GM12878 (cell line): ENCODE measurements at regions not wholly inside any gene's neighbourhood (a gene's known extent, or its start where the extent isn't known, plus 50 kb on each side); places are given as distances from the start of the nearest gene placed in this dataset.

Experiments
- ATAC-seq: fragments of 200-7000 bp; cut with Tn5 transposase; 3 replicates; pipeline ENCODE4 v1.9.1; 2020; ENCODE audit warnings: mild to moderate bottlenecking, moderate library complexity
- BruUV-seq: library from RNA; stranded (reverse); fragments of 400-500 nt; replicated peaks from 2 replicates; lab custom pipeline; 2021; lab: Mats Ljungman, UMichigan
- CTCF ChIA-PET: fragments of 300-600 bp; sonication (Branson Sonifier 250); formaldehyde crosslinking; extraction: SDS; loops from one replicate; lab custom pipeline; 2021; ENCODE audit warnings: inconsistent platforms; lab: Yijun Ruan, JAX
- POLR2A ChIA-PET: fragments of 350-600 bp; formaldehyde crosslinking; extraction: SDS; loops from one replicate; lab custom pipeline; 2021; ENCODE audit warnings: inconsistent platforms; lab: Charles Lee
- RAD21 ChIA-PET: fragments of 300-600 bp; sonication (Branson Sonifier 250); formaldehyde crosslinking; loops from one replicate; lab custom pipeline; 2023; ENCODE audit warnings: antibody characterized with exemption; ENCODE audit not compliant: unreplicated experiment; lab: Charles Lee
- SMC1A ChIA-PET: fragments of 300-600 bp; sonication (Branson Sonifier 250); formaldehyde crosslinking; loops from one replicate; lab custom pipeline; 2023; ENCODE audit not compliant: unreplicated experiment, uncharacterized antibody; lab: Charles Lee
- DNase-seq: peaks from one replicate; pipeline ENCODE4 v3.0.0-alpha.2; 2011; ENCODE audit warnings: low read depth, low spot score
- FAIRE-seq: peaks from 3 replicates; lab custom pipeline; 2011; peaks lifted over from hg19 to GRCh38; lab: Jason Lieb, UNC
- H2AFZ ChIP-seq: 2 replicates; pipeline ENCODE4 v1.6.0; 2011; ENCODE audit warnings: low read depth, low read length, control low read depth; ENCODE audit not compliant: control insufficient read depth
- H3K27ac ChIP-seq: 2 replicates; pipeline ENCODE4 v1.5.1; 2011; ENCODE audit warnings: control low read depth; ENCODE audit not compliant: control insufficient read depth, insufficient read depth
- H3K27me3 ChIP-seq, 2 experiments: replicated peaks in 1 of 2; 2 replicates each; pipeline versions ENCODE4 v1.6.0 to v1.6.1; 2011; ENCODE audit warnings: low read length in 1 of 2; ENCODE audit not compliant: control insufficient read depth in 2 of 2, insufficient read depth in 2 of 2
- H3K36me3 ChIP-seq, 2 experiments: 2 replicates each; pipeline ENCODE4 v1.5.1; 2011; ENCODE audit warnings: low read length in 1 of 2; ENCODE audit not compliant: control insufficient read depth in 2 of 2, insufficient read depth in 2 of 2
- H3K4me1 ChIP-seq: 2 replicates; pipeline ENCODE4 v1.6.1; 2011; ENCODE audit warnings: mild to moderate bottlenecking, low read length, moderate library complexity, mixed read lengths; ENCODE audit not compliant: control insufficient read depth, insufficient read depth
- H3K4me2 ChIP-seq: 2 replicates; pipeline ENCODE4 v1.6.0; 2011; ENCODE audit warnings: control low read depth; ENCODE audit not compliant: control insufficient read depth, insufficient read depth
- H3K4me3 ChIP-seq: fragments of 200-600 bp; sonication (generic); 2 replicates; pipeline ENCODE4 v1.5.1; 2016
- H3K79me2 ChIP-seq: 2 replicates; pipeline ENCODE4 v1.6.0; 2011; ENCODE audit warnings: low read length; ENCODE audit not compliant: control insufficient read depth, insufficient read depth
- H3K9ac ChIP-seq: 2 replicates; pipeline ENCODE4 v1.8.0; 2011; ENCODE audit warnings: low read length, control low read depth, mixed read lengths; ENCODE audit not compliant: control insufficient read depth, insufficient read depth
- H3K9me3 ChIP-seq: replicated peaks from 3 replicates; pipeline ENCODE4 v1.5.1; 2011; ENCODE audit warnings: mild to moderate bottlenecking, low read length; ENCODE audit not compliant: control insufficient read depth, insufficient read depth
- H4K20me1 ChIP-seq: 2 replicates; pipeline ENCODE4 v1.6.0; 2011; ENCODE audit not compliant: control insufficient read depth, insufficient read depth
- BMI1 ChIP-seq: fragments of 450-650 bp; IDR thresholded peaks from 2 replicates; pipeline ENCODE4 v1.6.1; 2016; ENCODE audit warnings: mild to moderate bottlenecking, moderate library complexity, borderline replicate concordance
- BRCA1 ChIP-seq: IDR thresholded peaks from 2 replicates; pipeline ENCODE4 v1.6.1; 2011; ENCODE audit warnings: low read depth, low read length, improper control_type of control experiment
- NRF1 ChIP-seq: conservative IDR thresholded peaks from 2 replicates; pipeline ENCODE4 v1.6.1; 2011; ENCODE audit warnings: mild to moderate bottlenecking, low read depth, low read length, improper control_type of control experiment
- TARDBP ChIP-seq: IDR thresholded peaks from 2 replicates; pipeline ENCODE4 v1.6.1; 2016; ENCODE audit warnings: borderline replicate concordance
- ZBTB11 ChIP-seq: fragments of 450-650 bp; formaldehyde crosslinking; IDR thresholded peaks from 2 replicates; pipeline ENCODE4 v1.5.0; 2022; ENCODE audit warnings: mild to moderate bottlenecking, missing genetic modification characterization
- ZBTB33 ChIP-seq: fragments of 450-650 bp; IDR thresholded peaks from 2 replicates; pipeline ENCODE4 v1.6.1; 2017; ENCODE audit warnings: mild to moderate bottlenecking
- WGBS: methylation state at CpG from one replicate; pipeline ENCODE4 v1.1.6; 2016; ENCODE audit warnings: low lambda C conversion rate; ENCODE audit not compliant: insufficient replicate concordance, insufficient coverage; ENCODE audit errors: missing lambda C conversion rate; 5-methylcytosine and 5-hydroxymethylcytosine counted together
- in situ Hi-C: fragments of 300-500 bp; cut with MboI; formaldehyde crosslinking; loops from 9 replicates; pipeline ENCODE4 v1.14.3; 2018; ENCODE audit warnings: mixed read lengths
- intact Hi-C: fragments of 100-400 bp; cut with micrococcal nuclease; formaldehyde crosslinking; loops from one replicate; pipeline ENCODE4 v1.14.2; 2022; ENCODE audit not compliant: unreplicated experiment
- TF ChIP-seq, protein P1 (sequence below): fragments of 450-650 bp; IDR thresholded peaks from 2 replicates; pipeline ENCODE4 v1.6.1; 2016; ENCODE audit warnings: mild to moderate bottlenecking

DNA sequence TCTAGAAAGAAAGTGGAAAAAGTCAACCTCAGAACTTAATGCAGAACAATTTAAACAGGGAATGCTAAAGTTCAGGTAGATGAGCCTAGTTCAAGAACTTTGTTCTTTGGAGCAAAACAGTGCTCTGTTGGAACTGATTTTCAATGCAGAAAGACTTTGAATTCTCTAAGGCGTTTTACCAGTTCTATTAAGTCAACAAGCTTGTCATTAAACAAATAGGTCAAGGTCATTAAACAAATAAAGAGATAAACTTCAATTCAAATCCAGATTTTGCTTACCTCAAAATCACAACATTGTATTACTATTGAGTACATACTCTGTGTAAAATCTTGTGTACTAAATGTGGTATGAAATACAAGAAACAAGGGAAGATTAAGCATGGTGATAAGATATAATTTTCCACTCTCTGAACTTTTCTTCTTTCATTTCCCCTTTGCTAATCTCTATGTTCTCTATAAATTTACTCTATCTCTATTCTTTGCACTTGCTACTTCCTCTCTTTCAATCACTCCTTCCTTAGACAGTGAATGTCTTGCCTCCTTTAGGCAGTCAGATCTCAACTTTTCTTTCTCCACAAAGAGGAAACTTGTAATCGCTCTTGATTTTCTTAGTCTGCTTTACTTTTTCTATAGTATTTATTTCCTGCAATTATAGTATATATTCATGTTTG, 160.8 kb upstream of the KHDRBS2 start:
- TF ChIP-seq BMI1 (no peak), NRF1 (no peak), BRCA1 (no peak), ZBTB33 (no peak), TARDBP (no peak), ZBTB11 (CRISPR knock-in tag) (no peak)
- TF ChIP-seq, protein P1, sequence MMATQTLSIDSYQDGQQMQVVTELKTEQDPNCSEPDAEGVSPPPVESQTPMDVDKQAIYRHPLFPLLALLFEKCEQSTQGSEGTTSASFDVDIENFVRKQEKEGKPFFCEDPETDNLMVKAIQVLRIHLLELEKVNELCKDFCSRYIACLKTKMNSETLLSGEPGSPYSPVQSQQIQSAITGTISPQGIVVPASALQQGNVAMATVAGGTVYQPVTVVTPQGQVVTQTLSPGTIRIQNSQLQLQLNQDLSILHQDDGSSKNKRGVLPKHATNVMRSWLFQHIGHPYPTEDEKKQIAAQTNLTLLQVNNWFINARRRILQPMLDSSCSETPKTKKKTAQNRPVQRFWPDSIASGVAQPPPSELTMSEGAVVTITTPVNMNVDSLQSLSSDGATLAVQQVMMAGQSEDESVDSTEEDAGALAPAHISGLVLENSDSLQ: no peak
- TF ChIP-seq, all 136 proteins: peak for 0
- BruUV-seq: no TSS peak
- H3K27ac ChIP-seq: no peak overlapping the region
- in situ Hi-C loops: no loop called here
- 44% methylated on average over 2 of the region's 2 CpGs for WGBS
- no peak overlapping the region for H3K4me2 ChIP-seq
- no peak overlapping the region for H2AFZ ChIP-seq
- H4K20me1 ChIP-seq: no peaks in the 10 kb centered on the region
- ChIA-PET CTCF (no interaction called here), RAD21 (no interaction called here), SMC1A (interaction anchor here (0.9 kb wide), 1 partner anchor 42 kb away, joined by 4 read pairs; no protein-coding TSS in a partner anchor), POLR2A (no interaction called here)
- H3K4me3 ChIP-seq: no peak overlapping the region
- no peaks in the 10 kb centered on the region for H3K27me3 ChIP-seq
- no peak overlapping the region for H3K9ac ChIP-seq
- H3K79me2 ChIP-seq: no peaks in the 10 kb centered on the region
- FAIRE-seq: no peak
- intact Hi-C loops: no loop called here
- DNase-seq: no peak
- H3K9me3 ChIP-seq: no peaks in the 10 kb centered on the region
- H3K4me1 ChIP-seq: no peaks in the 10 kb centered on the region
- H3K36me3 ChIP-seq: no peaks in the 10 kb centered on the region
- ATAC-seq: no peak
